H1 (cell line): ENCODE measurements at regions not wholly inside any gene's neighbourhood (a gene's known extent, or its start where the extent isn't known, plus 50 kb on each side); places are given as distances from the start of the nearest gene placed in this dataset.

Experiments used
- CTCF ChIA-PET: fragments of 300-600 bp; sonication (Branson Sonifier 250); formaldehyde crosslinking; loops from one replicate; lab custom pipeline; 2021; ENCODE audit not compliant: partially characterized antibody; lab: Charles Lee
- POLR2A ChIA-PET: fragments of 300-600 bp; sonication (Branson Sonifier 250); formaldehyde crosslinking; loops from one replicate; lab custom pipeline; 2021; ENCODE audit warnings: inconsistent platforms; ENCODE audit not compliant: partially characterized antibody; lab: Charles Lee
- DNase-seq, 2 experiments: peaks; one replicate each; pipeline versions ENCODE4 v3.0.0 to v3.0.0-alpha.2; 2010 to 2022; ENCODE audit warnings: low spot score in 2 of 2, low read depth in 1 of 2, mixed read lengths in 1 of 2
- FAIRE-seq: peaks from 2 replicates; lab custom pipeline; 2011; peaks lifted over from hg19 to GRCh38; lab: Jason Lieb, UNC
- H2AFZ ChIP-seq: 2 replicates; pipeline ENCODE4 v1.8.1; 2012; ENCODE audit warnings: low read length, inconsistent platforms
- H2AK5ac ChIP-seq: 2 replicates; pipeline ENCODE4 v1.6.1; 2013; ENCODE audit warnings: low read depth, low read length
- H2BK120ac ChIP-seq: replicated peaks from 2 replicates; pipeline ENCODE3; 2013; ENCODE audit warnings: low read depth, low read length, inconsistent platforms
- H2BK12ac ChIP-seq: 2 replicates; pipeline ENCODE4 v1.6.1; 2013; ENCODE audit warnings: low read depth, low read length
- H2BK15ac ChIP-seq: 2 replicates; pipeline ENCODE4 v1.6.1; 2013; ENCODE audit warnings: low read length
- H2BK20ac ChIP-seq: 2 replicates; pipeline ENCODE4 v1.6.1; 2013; ENCODE audit warnings: low read length
- H2BK5ac ChIP-seq: 2 replicates; pipeline ENCODE4 v1.6.1; 2013; ENCODE audit warnings: low read depth, low read length
- H3K14ac ChIP-seq: 2 replicates; pipeline ENCODE4 v1.6.1; 2013; ENCODE audit warnings: inconsistent platforms; ENCODE audit not compliant: insufficient read length
- H3K18ac ChIP-seq: 2 replicates; pipeline ENCODE4 v1.6.1; 2013; ENCODE audit warnings: low read length; ENCODE audit errors: extremely low read depth
- H3K23ac ChIP-seq: 2 replicates; pipeline ENCODE4 v1.6.1; 2013; ENCODE audit warnings: inconsistent platforms; ENCODE audit not compliant: insufficient read length
- H3K23me2 ChIP-seq: 2 replicates; pipeline ENCODE4 v1.6.1; 2013; ENCODE audit warnings: low read depth, low read length
- H3K27ac ChIP-seq: 2 replicates; pipeline ENCODE4 v1.6.1; 2011; ENCODE audit warnings: low read depth, low read length, inconsistent platforms
- H3K27me3 ChIP-seq, 4 experiments: replicated peaks in 1 of 4; 1 replicate in 1 of 4; 2 replicates in 3 of 4; pipeline versions ENCODE4 v1.6.1 to v1.8.1; 2011 to 2013; ENCODE audit warnings: low read length in 3 of 4, mild to moderate bottlenecking in 3 of 4, inconsistent platforms in 2 of 4, mixed read lengths in 2 of 4, moderate library complexity in 1 of 4; ENCODE audit not compliant: control insufficient read depth in 3 of 4, insufficient read depth in 3 of 4; ENCODE audit errors: extremely low read depth in 1 of 4
- H3K36me3 ChIP-seq, 4 experiments: 2 replicates each; pipeline versions ENCODE4 v1.6.1 to v1.8.1; 2011 to 2013; ENCODE audit warnings: mild to moderate bottlenecking in 4 of 4, low read length in 3 of 4, moderate library complexity in 2 of 4, control low read depth in 1 of 4, inconsistent platforms in 1 of 4; ENCODE audit not compliant: insufficient read depth in 4 of 4, control insufficient read depth in 2 of 4
- H3K4ac ChIP-seq: replicated peaks from 2 replicates; pipeline ENCODE3; 2013; ENCODE audit warnings: low read length, low read depth, mixed read lengths, inconsistent platforms; ENCODE audit not compliant: insufficient read length
- H3K4me1 ChIP-seq, 4 experiments: replicated peaks in 1 of 4; 1 replicate in 1 of 4; 2 replicates in 3 of 4; pipeline versions ENCODE4 v1.6.1 to v1.8.1; 2011 to 2013; ENCODE audit warnings: low read length in 3 of 4, inconsistent platforms in 2 of 4, mixed read lengths in 1 of 4; ENCODE audit not compliant: insufficient read depth in 4 of 4, control insufficient read depth in 3 of 4
- H3K4me2 ChIP-seq, 2 experiments: 2 replicates each; pipeline versions ENCODE4 v1.6.1 to v1.8.1; 2011 to 2013; ENCODE audit warnings: low read depth in 2 of 2, low read length in 2 of 2, control low read depth in 1 of 2, inconsistent platforms in 1 of 2, mild to moderate bottlenecking in 1 of 2; ENCODE audit not compliant: insufficient read depth in 1 of 2
- H3K4me3 ChIP-seq, 4 experiments: fragments of 200-600, 300-600 bp in 1 of 4; sonication (generic), shearing (Covaris generic), sonication (Bioruptor Twin) in 1 of 4; 2 replicates each; pipeline versions ENCODE4 v1.5.1 to v1.8.1; 2011 to 2016; ENCODE audit warnings: low read length in 4 of 4, low read depth in 3 of 4, control low read depth in 2 of 4, inconsistent platforms in 2 of 4, mild to moderate bottlenecking in 2 of 4, mixed read lengths in 1 of 4, moderate library complexity in 1 of 4; ENCODE audit not compliant: insufficient read depth in 2 of 4; ENCODE audit errors: extremely low read depth in 1 of 4
- H3K56ac ChIP-seq: replicated peaks from 2 replicates; pipeline ENCODE3; 2013; ENCODE audit warnings: low read depth, mild to moderate bottlenecking, mixed read lengths, low read length, inconsistent platforms; ENCODE audit not compliant: insufficient read length
- H3K79me1 ChIP-seq: 2 replicates; pipeline ENCODE4 v1.6.1; 2013; ENCODE audit warnings: low read depth, low read length, control low read depth
- H3K79me2 ChIP-seq, 2 experiments: 2 replicates each; pipeline versions ENCODE4 v1.6.1 to v1.8.1; 2012 to 2013; ENCODE audit warnings: low read length in 2 of 2, mild to moderate bottlenecking in 2 of 2, inconsistent platforms in 1 of 2; ENCODE audit not compliant: insufficient read depth in 2 of 2, control insufficient read depth in 1 of 2
- H3K9ac ChIP-seq, 4 experiments: replicated peaks in 1 of 4; 1 replicate in 1 of 4; 2 replicates in 3 of 4; pipeline versions ENCODE4 v1.6.1 to v1.8.1; 2011 to 2013; ENCODE audit warnings: low read depth in 3 of 4, low read length in 3 of 4, control low read depth in 2 of 4, mild to moderate bottlenecking in 2 of 4, moderate library complexity in 2 of 4, inconsistent platforms in 1 of 4; ENCODE audit errors: extremely low read depth in 1 of 4
- H3K9me3 ChIP-seq, 2 experiments: 2 replicates each; pipeline versions ENCODE4 v1.6.1 to v1.8.1; 2012 to 2013; ENCODE audit warnings: mild to moderate bottlenecking in 2 of 2, moderate library complexity in 2 of 2, control low read depth in 1 of 2, inconsistent platforms in 1 of 2, low read depth in 1 of 2, low read length in 1 of 2, mixed read lengths in 1 of 2; ENCODE audit not compliant: insufficient read depth in 2 of 2
- H4K20me1 ChIP-seq, 2 experiments: replicated peaks in 1 of 2; 2 replicates each; pipeline versions ENCODE3 to v1.8.1; 2011 to 2013; ENCODE audit warnings: inconsistent platforms in 2 of 2, low read length in 2 of 2, mild to moderate bottlenecking in 1 of 2; ENCODE audit not compliant: insufficient read depth in 2 of 2, control insufficient read depth in 1 of 2
- H4K5ac ChIP-seq: 2 replicates; pipeline ENCODE4 v1.6.1; 2013; ENCODE audit warnings: low read length, low read depth, mixed read lengths, inconsistent platforms; ENCODE audit not compliant: insufficient read length
- H4K8ac ChIP-seq: 2 replicates; pipeline ENCODE4 v1.8.0; 2013; ENCODE audit warnings: mild to moderate bottlenecking, moderate library complexity, low read length, inconsistent platforms; ENCODE audit not compliant: insufficient read depth; ENCODE audit errors: extremely low read depth
- H4K91ac ChIP-seq: replicated peaks from 2 replicates; pipeline ENCODE3; 2013; ENCODE audit warnings: low read length, mixed read lengths, inconsistent platforms; ENCODE audit not compliant: insufficient read length
- CBX5 ChIP-seq: fragments of 300-800, 300-1000 bp; sonication (generic); IDR thresholded peaks from 2 replicates; pipeline ENCODE4 v1.7.1; 2016; ENCODE audit warnings: antibody characterized with exemption, low read length, low read depth
- CBX8 ChIP-seq: fragments of 300-800, 300-1000 bp; sonication (generic); IDR thresholded peaks from 2 replicates; pipeline ENCODE4 v1.7.1; 2016; ENCODE audit warnings: low read depth, low read length, borderline replicate concordance
- EP300 ChIP-seq, 2 experiments: IDR thresholded peaks; 1 replicate in 1 of 2; 2 replicates in 1 of 2; pipeline ENCODE4 v1.6.1; 2011 to 2012; ENCODE audit warnings: low read depth in 2 of 2, low read length in 2 of 2, mild to moderate bottlenecking in 2 of 2, borderline replicate concordance in 1 of 2, inconsistent platforms in 1 of 2, moderate library complexity in 1 of 2
- SP1 ChIP-seq: IDR thresholded peaks from 2 replicates; pipeline ENCODE4 v1.6.1; 2011; ENCODE audit warnings: low read depth, low read length
- WGBS, 2 experiments: shearing (Covaris generic) in 1 of 2; methylation state at CpG; one replicate each; pipeline versions ENCODE4 v1.1.6 to v1.1.7; 2013 to 2015; ENCODE audit warnings: low lambda C conversion rate in 2 of 2, mixed read lengths in 2 of 2, inconsistent platforms in 1 of 2, low coverage in 1 of 2, missing lambda C conversion rate in 1 of 2; ENCODE audit not compliant: insufficient replicate concordance in 2 of 2, insufficient coverage in 1 of 2, insufficient read length in 1 of 2; ENCODE audit errors: extremely low coverage in 1 of 2, missing lambda C conversion rate in 1 of 2; 5-methylcytosine and 5-hydroxymethylcytosine counted together

DNA sequence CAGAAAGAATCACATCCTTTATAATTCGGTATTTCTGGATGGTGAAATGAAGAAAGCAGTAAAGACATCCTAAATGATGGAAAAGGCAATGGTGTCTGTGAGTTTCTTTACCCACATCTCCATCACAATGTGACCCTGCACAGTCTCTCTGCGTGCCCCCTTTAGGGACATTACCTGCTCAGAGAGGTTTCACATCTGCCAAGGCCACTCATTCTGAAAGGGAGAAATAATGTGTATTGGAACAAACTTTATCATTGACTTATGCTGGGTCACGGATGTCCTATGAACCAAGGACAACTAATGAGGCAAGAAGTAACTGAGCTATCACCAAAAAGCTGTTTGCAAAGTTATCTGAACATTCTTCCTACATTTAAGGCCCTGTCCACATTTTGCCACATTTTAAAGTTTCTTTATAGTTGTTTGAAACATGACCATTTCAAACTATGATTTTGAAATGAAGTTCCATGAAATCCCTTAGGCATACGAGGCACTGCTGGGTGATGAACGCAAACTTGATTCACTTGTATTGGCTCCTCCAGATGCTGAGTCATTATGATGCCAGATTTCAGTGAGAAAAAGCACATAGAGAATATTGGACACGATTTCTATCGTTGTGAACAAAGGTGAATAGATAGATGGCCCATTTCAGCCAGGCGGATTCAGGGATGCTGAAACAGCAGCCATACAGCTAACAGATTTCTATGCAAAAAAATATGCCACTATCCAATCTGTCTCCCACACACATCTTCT lies 63.5 kb upstream of the HMGB1 start:
- 86% methylated on average over 8 of the region's 8 CpGs; no CpG with 5 or more reads in 1 of the 2 experiments for WGBS, 2 experiments

More for the DNA sequence above, 63.5 kb upstream of the HMGB1 start:
- no peak overlapping the region for H4K91ac ChIP-seq
- H4K5ac ChIP-seq = no peak overlapping the region
- H2BK120ac ChIP-seq = no peak overlapping the region
- H2BK20ac ChIP-seq = no peak overlapping the region
- no peaks in the 10 kb centered on the region for H4K20me1 ChIP-seq
- H3K4me2 ChIP-seq = no peak overlapping the region
- no peak overlapping the region for H3K18ac ChIP-seq
- H3K56ac ChIP-seq = no peak overlapping the region
- no peak overlapping the region for H2BK5ac ChIP-seq
- H3K14ac ChIP-seq = no peak overlapping the region
- no peak overlapping the region for H2AFZ ChIP-seq
- H3K27me3 ChIP-seq = no peaks in the 10 kb centered on the region
- H3K79me1 ChIP-seq = no peaks in the 10 kb centered on the region
- TF ChIP-seq EP300 (IDR thresholded peaks at IDR 0.05; ENCODE audit: borderline replicate concordance in 1 of 2, low read depth in 2 of 2, low read length in 2 of 2) (no peak), SP1 (no peak), CBX5 (no peak), CBX8 (no peak)
- CTCF ChIA-PET = no interaction called here
- H4K8ac ChIP-seq = no peak overlapping the region
- H3K4me1 ChIP-seq = peaks cover 0 to 3% (median 0%) of the 10 kb centered on the region in 4 experiments; a peak in 1 of 7 replicates
- H2AK5ac ChIP-seq = no peak overlapping the region
- DNase-seq = no peak
- H3K4ac ChIP-seq = no peak overlapping the region
- FAIRE-seq = no peak
- no peak overlapping the region for H3K9ac ChIP-seq
- no peaks in the 10 kb centered on the region for H3K36me3 ChIP-seq
- H2BK12ac ChIP-seq = no peak overlapping the region
- no peaks in the 10 kb centered on the region for H3K9me3 ChIP-seq
- H2BK15ac ChIP-seq = no peak overlapping the region
- POLR2A ChIA-PET = interaction anchor here (1.6 kb wide), 1 partner anchor 52 kb away, joined by 3 read pairs; no protein-coding TSS in a partner anchor
- H3K4me3 ChIP-seq = no peak overlapping the region
- no peaks in the 10 kb centered on the region for H3K23me2 ChIP-seq
- H3K79me2 ChIP-seq = no peaks in the 10 kb centered on the region
- H3K27ac ChIP-seq = no peak overlapping the region
- H3K23ac ChIP-seq = no peak overlapping the region
